Ovary (tissue), 3 donors: ENCODE measurements at regions not wholly inside any gene's neighbourhood (a gene's known extent, or its start where the extent isn't known, plus 50 kb on each side); places are given as distances from the start of the nearest gene placed in this dataset.

Source experiments
- CTCF ChIP-seq, 3 donors: fragments of 450-650 bp in 2 of 3; fragments of 200-600 bp in 1 of 3; IDR thresholded peaks; one replicate each; pipeline versions ENCODE4 v1.5.1 to v1.8.0; 2016 to 2022; ENCODE audit warnings: antibody characterized with exemption in 3 of 3, mild to moderate bottlenecking in 1 of 3
- EP300 ChIP-seq: sonication (generic); formaldehyde crosslinking; IDR thresholded peaks from one replicate; pipeline ENCODE4 v1.6.1; 2017; ENCODE audit warnings: antibody characterized with exemption
- POLR2A ChIP-seq: fragments of 450-650 bp; IDR thresholded peaks from one replicate; pipeline ENCODE4 v1.6.1; 2017; ENCODE audit warnings: antibody characterized with exemption, mild to moderate bottlenecking, moderate library complexity
- donor health status: DM: no; HTN: no; CAD: no.

DNA sequence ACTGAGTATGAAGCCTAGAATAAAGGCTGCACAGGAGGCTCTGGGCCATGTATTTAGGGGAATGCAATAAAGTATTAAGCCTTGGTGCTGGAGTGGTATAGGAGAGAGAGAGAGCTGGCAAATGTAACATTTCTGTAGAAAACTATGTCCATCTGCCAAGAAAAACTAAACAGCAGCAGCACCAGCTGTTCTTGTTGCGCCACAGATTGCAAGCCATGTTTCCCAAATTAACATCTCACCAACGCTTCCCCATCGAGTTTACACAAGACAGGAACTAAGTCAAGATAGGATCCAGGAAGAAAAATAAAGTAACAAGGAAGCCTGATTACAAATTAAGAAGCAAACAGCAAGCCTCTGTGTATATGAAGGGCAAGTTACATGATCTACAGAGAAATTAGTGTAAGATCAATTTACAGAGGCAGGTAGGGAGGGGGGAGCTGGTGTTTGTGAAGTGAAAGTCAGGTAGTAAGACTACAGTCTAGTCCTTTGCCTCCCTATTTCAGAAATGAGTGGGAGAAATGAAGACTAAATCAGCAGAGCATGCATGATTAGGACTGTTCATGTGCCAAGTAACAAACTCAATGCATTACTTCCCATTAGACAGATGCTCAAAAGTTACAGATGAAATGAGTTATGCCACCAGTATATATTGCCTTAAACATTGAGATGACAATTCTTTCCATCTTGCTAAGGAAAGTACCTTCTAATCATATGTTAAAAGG, 900.5 kb downstream of the EPHA3 start:
- TF ChIP-seq CTCF (IDR thresholded peaks at IDR 0.05), result no peak
- TF ChIP-seq POLR2A, result no peak
- no peak for TF ChIP-seq EP300
